Renal pelvis (tissue), 1 donor: ENCODE measurements at regions not wholly inside any gene's neighbourhood (a gene's known extent, or its start where the extent isn't known, plus 50 kb on each side); places are given as distances from the start of the nearest gene placed in this dataset.
"Not testable (repeated sequence)": the region's sequence is repeated elsewhere in the genome, so short reads cannot be mapped to it uniquely, and the experiment has no call there.

ENCODE experiments used
- DNase-seq: peaks from one replicate; pipeline ENCODE4 v3.0.0-alpha.2; 2013

DNA sequence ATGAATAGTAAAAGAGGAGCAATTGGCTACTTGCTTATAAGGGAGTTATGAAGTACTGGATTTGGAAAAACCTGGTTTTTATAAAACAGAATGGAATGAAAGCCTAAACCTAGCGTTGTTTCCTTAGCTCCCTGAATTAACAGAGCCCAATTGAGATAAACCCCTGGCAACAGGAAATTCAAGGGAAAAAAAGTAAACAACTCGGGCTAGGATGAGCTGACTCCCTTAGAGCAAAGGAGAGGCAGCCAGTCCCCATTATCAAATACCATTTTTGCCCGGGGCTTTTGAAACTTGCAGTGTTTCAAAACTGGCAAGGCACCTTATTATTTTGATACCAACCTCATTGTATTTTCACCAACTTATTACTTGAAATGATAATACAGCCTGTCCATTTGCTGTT lies 587.5 kb downstream of the CD109 start:
- DNase-seq, result no peak

DNA sequence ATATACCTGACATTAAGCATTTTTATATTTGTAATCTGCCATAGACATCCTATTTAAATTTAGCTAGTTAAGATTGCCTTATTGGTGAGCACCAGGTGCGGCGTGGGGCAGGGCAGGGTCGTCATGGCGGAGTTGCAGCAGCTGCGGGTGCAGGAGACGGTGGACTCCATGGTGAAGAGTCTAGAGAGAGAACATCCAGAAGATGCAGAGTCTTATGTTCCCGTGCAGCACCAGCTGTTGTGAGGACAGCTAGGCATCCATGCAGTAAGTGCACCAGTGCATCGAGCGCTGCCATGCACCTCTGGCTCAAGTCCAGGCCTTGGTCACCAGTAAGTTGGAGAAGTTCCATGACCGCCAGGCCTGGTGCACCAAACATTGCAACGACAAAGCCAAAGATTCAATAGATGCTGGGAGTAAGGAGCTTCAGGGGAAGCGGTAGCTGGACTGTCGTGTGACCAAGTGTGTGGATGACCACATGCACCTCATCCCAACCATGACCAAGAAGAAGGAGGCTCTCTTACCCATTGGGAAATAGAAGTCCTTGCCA lies 586.2 kb downstream of the CD109 start:
- no peak for DNase-seq

DNA sequence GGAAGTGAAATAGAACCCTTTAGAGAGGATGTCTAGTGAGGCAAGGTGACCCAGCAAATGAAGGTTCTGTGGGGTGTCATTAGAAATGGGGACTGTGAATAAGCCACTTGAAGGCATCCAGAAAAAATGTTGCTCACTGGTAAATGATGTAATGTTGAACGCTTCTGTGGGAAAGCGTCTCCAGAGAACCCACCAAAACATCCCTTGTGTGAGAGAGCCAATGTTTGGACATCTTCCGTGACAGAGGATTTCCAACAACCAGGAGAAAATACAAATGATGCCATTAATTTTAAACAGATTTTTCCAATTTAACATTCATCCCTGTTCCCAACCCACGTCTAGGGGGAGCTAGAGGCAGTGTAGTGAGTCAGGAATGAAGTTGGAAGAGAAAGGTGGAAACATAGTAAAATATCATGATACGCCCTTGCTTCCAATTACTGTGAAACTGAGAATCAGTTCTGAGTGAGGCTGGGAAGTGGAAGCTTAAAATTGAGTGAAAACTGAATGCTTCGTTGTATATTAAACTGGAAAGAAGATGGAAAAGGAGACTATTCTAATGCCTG lies 584.2 kb downstream of the CD109 start:
- DNase-seq, result no peak

DNA sequence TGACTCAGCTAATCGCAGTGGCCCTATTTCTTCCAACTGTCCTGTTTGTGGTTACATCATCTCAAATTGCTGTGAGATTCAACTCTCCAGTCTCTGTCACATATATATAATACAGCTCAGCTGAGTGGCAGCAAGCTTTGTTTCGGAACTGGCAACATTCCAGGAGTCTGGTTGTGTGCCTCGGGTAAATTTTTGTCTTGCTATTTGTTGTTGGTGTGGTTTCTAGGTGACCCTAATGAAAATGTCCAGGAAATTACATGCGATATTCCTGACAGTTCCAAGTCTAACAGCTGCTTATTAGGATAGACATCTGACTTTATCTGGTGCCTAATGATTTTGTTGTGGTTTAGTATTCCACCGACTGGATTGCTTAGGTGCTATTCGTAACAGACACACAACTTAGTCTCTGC lies 581.8 kb downstream of the CD109 start:
- peak; percentile 45 for DNase-seq

DNA sequence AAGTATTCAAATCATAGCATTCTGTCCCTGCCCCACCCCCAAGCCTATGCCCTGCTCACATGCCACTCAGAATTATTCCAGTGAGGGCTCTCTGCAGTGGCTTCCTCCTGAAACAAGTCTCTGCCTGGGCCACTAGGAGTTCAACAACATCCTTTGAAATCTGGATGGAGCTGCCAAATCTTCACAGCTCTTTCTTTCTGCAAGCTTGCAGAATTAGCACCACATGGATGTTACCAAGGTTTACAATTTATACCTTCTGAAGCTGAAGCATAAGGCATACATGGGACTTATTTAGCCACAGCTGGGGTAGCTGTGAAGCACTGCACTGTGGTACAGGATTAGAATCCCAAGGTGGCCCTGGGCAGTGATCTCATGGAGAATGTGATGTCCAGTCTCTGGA lies 577.5 kb downstream of the CD109 start:
- DNase-seq, result no peak

DNA sequence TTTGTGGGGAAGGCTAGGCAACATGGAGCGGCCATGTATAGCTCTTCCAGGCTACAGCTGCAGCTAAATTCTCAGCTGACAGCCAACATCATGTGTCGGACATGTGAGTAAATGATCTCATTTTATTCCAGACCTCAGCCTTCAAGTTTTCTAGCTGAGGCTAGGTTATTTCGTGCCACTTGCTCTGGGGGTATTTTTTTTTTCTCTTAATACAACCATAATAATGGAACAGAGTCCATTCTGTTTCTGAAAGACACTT lies 573.5 kb downstream of the CD109 start:
- DNase-seq, result no peak

DNA sequence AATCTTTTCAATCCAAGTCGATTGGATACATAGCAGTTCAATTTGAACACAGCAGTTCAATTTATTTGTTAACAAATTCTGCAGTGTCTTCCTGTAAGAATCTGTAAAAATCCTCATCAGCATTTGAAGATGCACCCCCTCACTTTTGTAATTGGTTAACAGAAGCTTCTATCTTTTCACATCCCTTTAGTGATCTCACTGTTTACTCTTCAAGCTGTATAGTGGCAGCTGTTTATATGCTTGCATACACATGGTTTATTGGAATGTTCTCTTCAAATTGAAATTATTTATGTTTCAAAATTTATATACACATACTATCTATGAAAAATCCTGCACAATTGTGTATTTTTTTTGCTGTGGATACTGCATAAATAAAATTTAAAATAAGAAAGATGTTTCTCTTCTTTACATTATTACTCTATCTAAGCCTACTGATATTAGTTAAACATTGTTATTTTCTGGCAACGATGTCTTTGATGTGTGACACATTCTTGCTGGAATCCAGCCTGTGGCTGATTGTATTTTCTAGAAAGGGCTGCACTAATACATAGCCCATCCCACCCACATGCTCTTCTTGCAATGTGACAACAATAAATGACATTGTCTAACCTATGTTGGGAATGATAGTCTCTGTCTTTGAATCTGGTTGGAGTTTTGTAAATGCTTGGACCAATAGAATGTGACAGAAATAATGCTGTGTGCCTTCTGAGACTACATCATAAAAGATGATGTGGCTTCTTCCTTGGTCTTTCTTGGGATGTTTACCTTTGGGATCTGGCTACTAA lies 573.0 kb downstream of the CD109 start:
- no peak for DNase-seq

DNA sequence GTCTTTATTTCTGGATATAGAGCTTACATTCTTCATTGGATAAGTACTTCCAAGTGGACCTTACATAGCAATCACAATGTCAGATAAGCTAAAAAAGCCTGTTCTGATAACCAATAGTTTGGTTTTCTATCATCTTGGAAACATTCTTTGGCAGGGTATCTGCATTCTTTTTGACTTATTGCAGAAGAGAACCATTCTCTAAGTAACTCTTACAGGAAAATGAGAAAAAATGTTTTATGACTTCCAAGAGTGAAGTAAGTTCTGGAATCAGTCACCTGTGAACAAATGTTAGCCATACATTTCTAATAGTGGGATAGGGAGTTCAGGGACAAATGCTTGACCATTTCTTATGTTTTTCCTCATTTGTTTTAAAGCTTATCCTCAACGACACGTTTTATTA lies 564.0 kb downstream of the CD109 start:
- no peak for DNase-seq

DNA sequence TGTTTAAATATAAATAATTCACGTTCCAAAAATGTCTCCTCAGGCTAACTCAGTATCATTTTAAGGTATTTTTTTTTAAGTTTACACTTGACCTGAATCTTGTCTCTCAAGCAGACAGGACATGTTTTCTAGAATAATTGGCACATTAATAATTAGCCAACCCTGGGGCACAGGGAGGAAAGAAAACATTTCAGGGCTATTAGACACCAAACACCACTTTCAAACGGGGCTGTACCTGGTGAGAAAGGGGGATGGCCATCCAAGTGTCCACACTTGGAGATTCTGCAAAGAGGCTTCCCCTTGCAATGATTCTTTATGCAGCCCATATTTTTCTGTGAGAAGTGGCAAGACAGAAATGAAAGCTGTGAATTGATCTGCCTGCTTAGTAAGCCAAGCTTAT lies 560.8 kb downstream of the CD109 start:
- DNase-seq, result peak; percentile 48

DNA sequence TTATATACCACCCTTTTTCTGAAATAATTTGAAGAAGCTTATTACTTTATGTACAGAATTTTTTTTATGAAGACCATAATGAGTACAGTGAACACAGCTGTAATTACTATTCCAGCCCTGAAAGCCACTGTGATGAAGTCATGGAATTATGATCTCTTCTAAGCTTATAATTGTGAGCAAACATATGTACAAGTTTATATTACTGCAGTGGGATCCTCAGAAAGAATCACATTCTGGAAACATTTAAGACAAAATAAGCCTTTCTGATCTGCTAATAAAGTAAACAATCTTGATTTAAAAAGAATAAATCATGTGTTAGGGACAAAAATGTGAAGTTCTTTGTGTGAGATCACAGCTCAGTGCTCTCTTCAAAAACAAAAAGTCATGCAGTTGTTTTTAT lies 560.4 kb downstream of the CD109 start:
- no peak for DNase-seq

DNA sequence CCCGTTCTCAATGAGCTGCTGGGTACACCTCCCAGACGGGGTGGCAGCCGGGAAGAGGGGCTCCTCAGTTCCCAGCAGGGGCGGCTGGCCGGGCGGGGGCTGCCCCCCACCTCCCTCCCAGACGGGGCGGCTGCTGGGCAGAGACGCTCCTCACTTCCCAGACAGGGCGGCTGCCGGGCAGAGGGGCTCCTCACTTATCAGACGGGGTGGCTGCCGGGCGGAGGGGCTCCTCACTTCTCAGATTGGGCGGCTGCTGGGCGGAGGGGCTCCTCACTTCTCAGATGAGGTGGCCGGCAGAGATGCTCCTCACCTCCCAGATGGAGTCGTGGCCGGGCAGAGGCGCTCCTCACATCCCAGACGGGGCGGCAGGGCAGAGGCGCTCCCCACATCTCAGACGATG lies 559.0 kb downstream of the CD109 start:
- DNase-seq, result not testable (repeated sequence)

DNA sequence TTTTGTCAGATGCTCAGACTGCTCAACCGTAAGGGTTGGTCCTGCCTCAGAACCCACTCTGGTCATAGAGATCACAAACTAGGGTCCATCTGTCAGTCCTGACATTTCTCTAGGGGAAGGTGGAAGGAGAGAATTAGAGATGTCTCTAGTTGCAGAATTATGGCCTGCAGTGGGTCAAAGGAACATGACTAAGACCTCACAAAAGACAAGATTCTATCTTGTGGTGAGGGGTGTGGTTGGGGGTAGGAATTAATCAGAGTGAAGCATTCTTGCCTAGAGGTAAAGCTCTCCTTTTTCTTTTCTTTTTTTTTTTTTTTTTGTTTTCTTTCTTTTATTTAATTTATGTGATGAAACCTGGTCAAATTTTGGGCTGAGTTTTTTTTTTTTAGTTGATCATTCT lies 558.1 kb downstream of the CD109 start:
- DNase-seq, result not testable (repeated sequence)

DNA sequence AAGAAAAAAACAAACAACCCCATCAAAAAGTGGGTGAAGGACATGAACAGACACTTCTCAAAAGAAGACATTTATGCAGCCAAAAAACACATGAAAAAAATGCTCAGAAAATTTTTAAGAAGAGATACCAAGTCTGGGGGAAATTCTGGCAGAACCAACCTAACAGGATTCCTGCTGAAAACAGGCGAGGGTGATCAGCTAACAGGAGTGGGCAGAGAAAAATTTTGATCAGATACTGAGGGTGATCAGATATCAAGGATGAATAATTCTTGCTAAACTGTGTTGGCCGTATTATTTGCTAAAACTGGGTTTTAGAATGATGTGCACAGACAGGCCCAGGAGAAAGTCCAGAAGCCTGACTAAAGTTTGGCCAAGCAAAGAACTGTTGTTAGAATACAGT lies 557.3 kb downstream of the CD109 start:
- DNase-seq, result no peak

DNA sequence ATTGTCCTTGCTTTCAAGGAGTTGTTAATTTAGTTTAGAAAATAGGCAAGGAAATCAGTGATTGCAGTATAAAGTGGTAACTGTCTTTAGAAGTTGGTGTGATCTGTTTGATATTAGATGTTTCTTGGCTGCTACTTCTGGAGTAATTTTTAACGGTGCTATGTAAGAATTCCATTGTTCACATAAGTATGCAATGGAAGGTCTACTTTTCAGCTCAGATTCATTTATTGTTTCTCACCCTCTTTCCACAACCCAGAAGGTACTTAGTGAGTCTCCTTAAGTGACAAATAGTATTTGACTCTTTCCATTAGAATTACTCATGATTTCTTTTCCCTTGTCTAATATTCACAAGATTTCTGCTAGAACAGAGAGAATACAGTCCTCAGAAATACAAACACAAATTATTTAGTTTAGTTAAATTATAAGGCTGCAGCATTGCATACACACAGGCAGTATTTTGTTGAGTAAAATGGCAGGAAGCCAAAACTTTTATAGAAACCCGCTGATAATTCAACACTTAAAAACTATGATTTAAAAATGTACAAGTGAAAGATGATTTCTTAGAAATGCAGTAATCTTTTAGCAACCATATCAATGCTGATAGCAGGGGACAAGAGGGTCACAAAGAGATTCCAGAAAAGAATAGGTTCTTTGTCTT lies 554.3 kb downstream of the CD109 start:
- DNase-seq, result no peak

DNA sequence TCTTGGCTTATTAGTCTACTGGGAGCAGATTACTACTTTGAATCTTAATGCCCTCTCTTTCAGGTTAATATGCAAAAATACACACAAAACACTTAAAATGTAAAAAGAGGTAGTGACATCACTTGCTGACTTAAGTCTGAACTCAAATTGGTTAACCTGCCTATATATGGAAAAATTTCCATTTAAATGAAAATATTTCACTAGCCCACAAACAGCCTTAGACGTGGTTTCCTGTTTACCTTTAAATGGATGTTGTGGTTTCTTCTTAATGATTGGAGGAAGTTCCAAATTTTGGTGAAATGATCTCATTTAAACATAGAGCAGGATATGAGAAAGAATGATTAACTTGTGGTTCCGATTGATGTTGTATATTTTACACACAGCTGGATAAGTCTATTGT lies 553.7 kb downstream of the CD109 start:
- no peak for DNase-seq

DNA sequence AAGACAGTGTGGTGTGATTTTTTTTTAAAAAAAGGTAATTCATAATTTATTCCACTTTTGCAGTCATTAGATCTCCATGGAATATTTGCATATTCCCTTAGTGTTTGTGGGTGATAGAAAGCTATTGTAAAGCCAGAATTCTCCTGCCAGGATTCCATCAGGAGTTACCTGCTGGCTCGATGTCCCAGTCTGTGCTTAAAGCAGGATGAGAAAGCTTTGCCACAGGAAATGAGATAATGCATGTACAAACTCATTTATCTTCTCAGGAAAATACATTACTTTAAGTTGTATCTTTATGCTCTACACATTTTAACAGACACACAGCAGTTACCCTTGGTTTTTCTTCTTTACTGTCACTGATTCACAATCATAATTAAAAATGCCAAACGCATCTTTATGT lies 553.0 kb downstream of the CD109 start:
- DNase-seq, result no peak

DNA sequence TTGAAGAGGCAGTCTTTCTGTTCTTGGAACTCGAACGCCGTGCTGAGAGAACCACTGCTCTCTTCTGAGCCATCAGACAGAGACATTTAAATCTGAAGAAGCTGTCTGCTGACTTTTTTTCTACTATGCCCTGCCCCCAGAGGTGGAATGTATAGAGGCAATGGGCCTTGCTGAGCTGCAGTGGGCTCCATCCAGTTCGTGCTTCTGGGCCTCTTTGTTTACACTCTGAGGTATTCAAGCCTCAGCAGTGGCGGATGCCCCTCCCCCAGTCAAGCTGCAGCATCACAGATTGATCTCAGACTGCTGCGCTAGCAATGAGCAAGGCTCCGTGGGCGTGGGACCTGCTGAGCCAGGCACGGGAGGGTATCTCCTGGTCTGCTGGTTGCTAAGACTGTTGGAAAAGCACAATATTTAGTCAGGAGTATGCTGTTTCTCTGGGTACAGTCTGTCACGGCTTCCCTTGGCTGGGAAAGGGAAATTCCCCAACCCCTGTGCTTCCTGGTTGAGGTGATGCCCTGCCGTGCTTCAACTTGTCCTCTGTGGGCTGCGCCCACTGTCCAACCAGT lies 526.8 kb downstream of the CD109 start:
- DNase-seq, result peak; percentile 5

DNA sequence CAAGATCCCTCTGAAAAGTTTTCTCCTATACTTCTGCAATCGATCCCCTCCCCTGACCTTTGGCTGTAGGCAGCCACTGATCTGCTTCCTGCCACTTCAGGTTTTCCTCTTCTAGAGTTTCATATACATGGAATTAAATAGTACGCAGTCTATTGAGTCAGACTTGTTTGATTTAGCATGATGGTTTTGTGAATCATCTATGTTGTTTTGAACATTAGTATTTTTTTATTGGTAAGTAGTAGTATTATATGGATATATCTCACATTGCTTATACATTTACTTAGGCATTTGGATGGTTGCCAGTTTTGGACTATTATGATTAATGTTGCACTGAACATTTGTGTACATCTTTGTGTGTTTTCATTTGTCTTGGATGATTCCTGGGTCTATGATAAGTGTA lies 518.0 kb downstream of the CD109 start:
- DNase-seq, result no peak

DNA sequence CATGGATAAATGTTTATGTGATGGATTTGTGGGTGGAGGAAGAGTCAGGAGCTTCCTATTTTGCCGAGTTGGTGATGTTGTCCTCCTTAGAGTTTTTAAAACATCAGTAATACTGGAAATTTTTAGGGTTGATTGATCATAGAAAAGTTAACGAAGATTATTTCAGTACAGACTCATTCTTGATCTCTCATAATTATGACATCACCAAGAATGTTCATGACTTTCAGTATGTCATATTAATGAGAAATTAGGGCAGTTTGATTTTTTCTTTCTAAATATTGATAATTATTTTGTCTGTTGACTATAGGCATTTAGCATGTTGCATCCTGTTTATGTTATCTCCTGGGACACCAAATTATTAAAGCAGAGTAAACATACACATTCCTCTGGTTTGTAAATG lies 512.2 kb downstream of the CD109 start:
- no peak for DNase-seq

DNA sequence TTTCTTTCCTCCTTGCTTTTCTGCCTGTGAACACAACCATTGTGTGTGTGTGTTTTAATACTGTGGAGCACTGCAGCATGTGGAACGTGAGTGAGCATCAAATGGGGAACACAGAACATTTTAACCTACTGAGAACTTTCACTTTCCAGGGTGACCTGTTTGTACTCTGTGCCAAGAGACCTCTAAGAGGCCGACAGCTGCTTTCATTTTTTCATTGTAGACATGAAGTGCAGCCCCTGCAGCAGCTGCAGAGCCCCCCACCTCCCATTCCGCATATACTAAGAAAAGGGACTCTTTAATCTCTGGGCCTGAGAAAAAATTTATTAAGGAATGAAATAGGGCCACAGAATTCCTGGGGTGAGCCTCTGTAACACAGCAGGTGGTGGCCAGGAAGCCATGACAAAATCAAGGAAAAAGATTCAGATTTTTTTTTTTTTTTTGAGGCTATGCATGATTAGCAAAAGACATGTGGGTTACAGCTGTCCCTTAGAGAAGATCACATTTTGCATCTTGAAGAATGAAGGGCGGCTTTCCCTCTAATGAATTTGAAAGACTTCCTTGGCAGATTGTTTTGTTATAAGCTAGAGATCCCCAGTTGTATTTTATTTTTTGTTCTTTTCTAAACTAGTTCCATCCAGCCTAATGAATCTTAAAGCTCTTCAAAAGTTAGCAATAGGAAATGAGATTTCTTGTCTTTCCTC lies 503.4 kb downstream of the CD109 start:
- DNase-seq, result no peak

DNA sequence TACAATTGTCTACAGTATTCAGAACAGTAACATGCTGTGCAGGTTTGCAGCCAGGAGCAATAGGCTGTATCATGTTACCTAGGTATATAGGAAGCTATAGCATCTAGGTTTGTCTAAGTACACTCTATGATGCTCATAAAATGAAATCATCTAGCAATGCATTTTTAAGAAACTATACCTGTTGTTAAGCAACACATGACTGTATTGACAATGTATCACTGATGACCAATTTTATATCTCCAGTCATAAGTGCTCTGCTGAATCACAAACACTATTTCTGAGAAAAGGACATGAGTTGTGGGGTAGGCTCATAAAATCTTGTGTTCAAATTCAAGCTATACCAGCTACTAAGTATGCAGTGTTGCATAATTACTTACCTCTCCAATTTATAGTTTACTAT lies 501.3 kb downstream of the CD109 start:
- DNase-seq, result no peak

DNA sequence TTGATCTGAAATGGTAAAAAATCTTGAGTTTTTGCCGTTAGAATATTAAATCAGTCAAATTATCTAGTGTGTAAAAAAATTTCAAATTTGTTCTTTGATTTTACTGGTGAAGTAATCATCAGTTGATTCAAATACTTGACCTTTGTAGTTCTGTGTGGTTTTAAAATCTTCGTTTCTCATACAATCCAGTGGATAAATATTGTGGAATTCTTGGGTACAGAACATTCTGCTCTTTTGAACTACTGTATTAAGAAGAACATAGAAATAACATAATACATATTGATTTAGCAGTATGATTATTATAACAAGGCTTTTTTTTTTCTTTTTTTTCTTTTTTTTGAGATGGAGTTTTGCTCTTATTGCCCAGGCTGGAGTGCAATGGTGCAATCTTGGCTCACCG lies 491.8 kb downstream of the CD109 start:
- DNase-seq, result no peak

DNA sequence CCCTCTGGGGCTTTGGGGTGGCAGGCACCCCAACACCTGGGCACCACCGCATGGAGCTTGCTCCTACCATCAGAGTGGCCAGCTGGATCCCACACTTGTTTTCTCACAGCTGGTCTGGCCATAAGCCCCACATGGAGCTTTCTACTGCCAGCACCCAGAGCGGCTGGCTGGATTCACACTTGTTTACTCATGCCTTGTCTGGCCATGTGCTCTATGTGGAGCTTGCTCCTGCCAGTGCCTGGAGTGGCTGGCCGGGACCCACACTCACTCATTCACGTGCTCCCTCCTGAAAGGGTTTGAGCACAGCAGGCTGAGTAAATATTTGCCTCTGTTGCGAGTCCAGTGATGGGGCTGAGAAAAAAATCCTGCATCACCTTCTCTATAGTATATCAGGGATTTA lies 487.0 kb downstream of the CD109 start:
- no peak for DNase-seq
